Stimulated activated naive CD8-positive, alpha-beta T cell treated with anti-CD3 and anti-CD28 coated beads, Interleukin-15, Interleukin-2, amounts not matched to agents 100 ng/mL and 50 ng/mL, for 24 hours (primary cell): ENCODE measurements at regions not wholly inside any gene's neighbourhood (a gene's known extent, or its start where the extent isn't known, plus 50 kb on each side); places are given as distances from the start of the nearest gene placed in this dataset.
"Not testable (repeated sequence)": the region's sequence is repeated elsewhere in the genome, so short reads cannot be mapped to it uniquely, and the experiment has no call there.

Experiments used
- H3K27ac Mint-ChIP-seq: one replicate; pipeline ENCODE4 v1.8.0; 2021; ENCODE audit warnings: mild to moderate bottlenecking, mixed read lengths
- H3K27me3 Mint-ChIP-seq: one replicate; pipeline ENCODE4 v1.8.0; 2021; ENCODE audit warnings: mixed read lengths
- H3K36me3 Mint-ChIP-seq: one replicate; pipeline ENCODE4 v1.8.0; 2021; ENCODE audit warnings: low read depth, mixed read lengths
- H3K4me1 Mint-ChIP-seq: one replicate; pipeline ENCODE4 v1.8.0; 2021; ENCODE audit warnings: low read depth, mixed read lengths
- H3K4me3 Mint-ChIP-seq: one replicate; pipeline ENCODE4 v1.8.0; 2021; ENCODE audit warnings: mild to moderate bottlenecking, mixed read lengths
- H3K9me3 Mint-ChIP-seq: one replicate; pipeline ENCODE4 v1.8.0; 2021; ENCODE audit warnings: mixed read lengths

DNA sequence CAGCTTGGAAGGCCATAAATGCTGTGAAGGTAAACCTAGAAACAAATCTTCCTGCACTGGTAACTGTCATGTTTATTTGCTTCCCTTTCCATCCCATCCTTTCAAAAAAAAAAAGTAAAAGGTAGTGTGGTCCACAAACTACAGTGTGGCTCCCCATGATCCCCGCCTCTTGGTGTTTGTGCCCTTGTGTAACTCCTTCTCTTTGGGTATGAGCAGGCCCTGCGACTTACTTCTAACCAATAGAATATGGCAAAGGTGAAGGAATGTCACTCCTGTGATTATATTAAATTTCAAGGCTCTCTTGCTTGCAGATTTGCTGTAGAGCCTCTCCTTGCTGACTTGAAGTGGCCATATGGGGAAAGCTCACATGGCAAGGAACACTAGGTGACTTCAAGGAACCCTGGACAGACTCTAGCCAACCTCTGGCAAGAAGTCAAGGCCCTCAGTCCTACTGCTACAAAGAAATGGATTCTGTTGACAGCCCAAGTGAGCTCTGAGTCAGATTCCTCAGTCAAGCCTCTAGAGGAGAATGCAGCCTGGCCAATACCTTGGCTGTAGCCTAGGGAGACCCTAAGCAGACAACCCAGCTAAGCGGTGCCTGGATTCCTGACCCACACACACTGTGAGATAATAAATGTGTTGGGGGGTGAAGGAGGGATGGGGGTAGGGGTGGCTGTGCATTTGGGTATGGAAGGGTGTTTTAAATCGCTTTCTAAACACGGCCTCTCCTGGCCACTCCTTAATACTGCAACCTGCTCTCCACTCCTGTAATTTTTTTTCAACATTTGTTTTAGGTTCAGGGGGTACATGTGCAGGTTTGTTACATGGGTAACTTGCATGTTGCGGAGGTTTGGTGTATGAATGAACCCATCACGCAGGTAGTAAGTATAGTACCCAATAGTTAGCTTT, 115.0 kb upstream of the NBPF9 start:
- H3K27me3 Mint-ChIP-seq, H3K27ac Mint-ChIP-seq, H3K4me1 Mint-ChIP-seq, H3K36me3 Mint-ChIP-seq, H3K4me3 Mint-ChIP-seq, H3K9me3 Mint-ChIP-seq: not testable (repeated sequence)

GRCh38 chr1:149219539-149219938, 116.2 kb upstream of the NBPF9 start:
- not testable (repeated sequence) for H3K36me3 Mint-ChIP-seq, H3K27me3 Mint-ChIP-seq, H3K4me3 Mint-ChIP-seq, H3K4me1 Mint-ChIP-seq, H3K27ac Mint-ChIP-seq, H3K9me3 Mint-ChIP-seq

- not testable (repeated sequence) for H3K36me3 Mint-ChIP-seq, H3K27me3 Mint-ChIP-seq, H3K9me3 Mint-ChIP-seq, H3K4me3 Mint-ChIP-seq, H3K27ac Mint-ChIP-seq, H3K4me1 Mint-ChIP-seq
Observed at GRCh38 chr1:149220463-149221074, 117.2 kb upstream of the NBPF9 start.

DNA sequence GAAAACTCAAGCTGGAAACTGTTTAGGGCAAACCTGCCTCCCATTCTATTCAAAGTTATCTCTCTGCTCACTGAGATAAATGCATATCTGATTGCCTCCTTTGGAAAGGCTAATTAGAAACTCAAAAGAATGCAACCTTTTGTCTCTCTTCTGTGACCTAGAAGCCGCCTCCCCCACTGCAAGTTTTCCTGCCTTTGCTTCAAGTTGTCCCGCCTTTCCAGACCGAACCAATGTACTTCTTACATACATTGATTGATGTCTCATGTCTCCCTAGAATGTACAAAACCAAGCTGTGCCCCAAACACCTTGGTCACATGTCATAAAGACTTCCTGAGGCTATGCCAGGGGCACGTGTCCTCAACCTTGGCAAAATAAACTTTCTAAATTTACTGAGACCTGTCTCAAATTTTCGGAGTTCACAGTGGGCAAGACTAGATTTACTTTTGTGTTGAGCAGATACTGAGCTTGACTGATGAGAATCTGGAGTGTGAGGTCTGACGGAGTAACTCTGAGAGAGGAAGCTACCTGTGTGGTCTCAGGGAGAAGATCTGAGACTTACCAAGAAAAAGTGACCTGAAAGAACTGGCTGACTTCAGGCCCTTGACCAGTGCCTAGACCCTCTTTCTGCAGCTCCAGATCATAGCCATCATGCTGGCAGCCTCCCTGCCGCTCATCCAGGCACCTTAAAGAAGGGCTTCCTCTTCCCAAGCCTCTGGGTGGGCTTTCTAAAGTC, 124.7 kb upstream of the NBPF9 start:
- H3K36me3 Mint-ChIP-seq, H3K9me3 Mint-ChIP-seq, H3K27me3 Mint-ChIP-seq, H3K4me1 Mint-ChIP-seq, H3K27ac Mint-ChIP-seq, H3K4me3 Mint-ChIP-seq: not testable (repeated sequence)

- H3K27me3 Mint-ChIP-seq, H3K4me3 Mint-ChIP-seq, H3K27ac Mint-ChIP-seq, H3K36me3 Mint-ChIP-seq, H3K9me3 Mint-ChIP-seq, H3K4me1 Mint-ChIP-seq: not testable (repeated sequence)
Observed at GRCh38 chr1:149228672-149229585, 125.6 kb upstream of the NBPF9 start.

- not testable (repeated sequence) for H3K4me3 Mint-ChIP-seq, H3K4me1 Mint-ChIP-seq, H3K27me3 Mint-ChIP-seq, H3K9me3 Mint-ChIP-seq, H3K27ac Mint-ChIP-seq, H3K36me3 Mint-ChIP-seq
Observed at GRCh38 chr1:149229813-149230212, 126.5 kb upstream of the NBPF9 start.

DNA sequence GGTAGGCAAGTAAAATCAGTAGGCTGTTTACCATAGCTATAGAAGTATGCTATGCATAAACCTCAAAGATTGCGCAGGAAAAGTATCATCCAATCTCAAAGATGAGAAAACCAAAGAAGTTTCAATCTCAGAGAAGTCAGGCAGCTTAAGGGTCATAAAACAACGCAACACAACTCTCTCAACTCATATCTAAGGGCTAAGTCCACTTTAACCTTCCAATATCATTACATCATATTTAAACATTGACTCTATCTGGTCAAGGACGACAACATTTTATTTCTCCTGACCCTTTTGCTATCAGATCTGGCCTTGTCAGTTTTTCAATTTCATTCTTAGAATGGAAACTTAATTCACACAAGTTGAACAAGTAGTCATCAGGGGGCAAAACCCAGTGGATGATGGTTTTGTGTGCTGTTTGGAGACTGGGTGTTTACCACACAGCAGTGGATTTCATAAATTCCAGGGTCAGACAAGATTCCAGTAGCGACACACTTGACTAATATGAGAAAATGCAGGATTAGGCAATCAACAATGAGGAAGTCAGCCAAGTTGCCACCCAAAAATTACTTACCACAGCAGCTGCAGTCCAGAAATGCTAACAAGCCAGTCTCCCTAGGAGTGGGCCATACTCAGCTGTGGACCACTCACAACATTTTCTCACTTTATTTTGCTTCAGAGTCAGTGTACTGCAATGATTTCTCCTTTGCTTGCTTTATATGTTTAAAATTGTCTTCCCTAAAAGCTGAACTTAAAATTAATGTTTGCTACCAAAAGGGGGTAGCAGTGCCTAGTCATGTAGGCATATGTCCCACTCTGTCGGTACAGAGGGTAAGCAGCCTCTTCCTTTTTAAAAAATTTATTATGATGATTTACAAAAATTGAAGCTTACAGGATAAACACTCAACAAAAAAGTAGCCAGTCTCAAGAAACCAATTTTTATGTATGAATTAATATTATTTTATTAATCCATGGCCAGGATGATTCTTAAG, 131.9 kb upstream of the NBPF9 start:
- not testable (repeated sequence) for H3K4me3 Mint-ChIP-seq, H3K27me3 Mint-ChIP-seq, H3K27ac Mint-ChIP-seq, H3K9me3 Mint-ChIP-seq, H3K4me1 Mint-ChIP-seq, H3K36me3 Mint-ChIP-seq

- not testable (repeated sequence) for H3K36me3 Mint-ChIP-seq, H3K4me1 Mint-ChIP-seq, H3K27me3 Mint-ChIP-seq, H3K9me3 Mint-ChIP-seq, H3K4me3 Mint-ChIP-seq, H3K27ac Mint-ChIP-seq
Observed at GRCh38 chr1:149237515-149237914, 134.2 kb upstream of the NBPF9 start.

DNA sequence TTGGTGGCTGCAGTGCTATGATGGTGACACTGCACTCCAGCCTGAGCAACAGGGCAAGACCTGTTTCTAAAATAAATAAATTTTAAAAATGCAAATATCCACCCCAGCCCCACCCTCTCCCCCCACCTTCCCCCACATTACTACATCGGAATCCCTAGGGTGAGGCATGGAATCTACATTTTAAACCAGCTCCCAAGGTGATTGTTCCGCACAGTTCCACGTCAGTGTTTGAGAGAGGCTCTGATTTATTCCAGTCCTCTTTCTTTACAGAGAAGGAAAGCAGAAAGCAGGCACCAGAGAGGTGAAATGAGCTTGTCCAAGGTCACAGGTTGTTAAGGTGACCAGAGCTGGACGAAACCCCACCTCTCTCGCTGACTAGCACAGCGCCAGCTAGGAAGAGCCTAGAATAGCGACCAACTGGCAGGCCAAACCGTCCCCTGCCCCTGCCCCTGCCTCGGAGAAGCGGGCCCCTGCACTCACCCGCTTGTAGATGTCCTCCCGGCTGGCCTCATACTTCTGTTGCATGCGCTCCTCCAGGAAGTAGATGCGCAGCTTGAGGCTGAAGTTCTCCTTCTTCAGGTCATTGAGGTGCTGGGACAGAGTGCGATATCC, 136.7 kb upstream of the NBPF9 start:
- H3K27ac Mint-ChIP-seq, H3K4me1 Mint-ChIP-seq, H3K4me3 Mint-ChIP-seq, H3K9me3 Mint-ChIP-seq, H3K27me3 Mint-ChIP-seq, H3K36me3 Mint-ChIP-seq: not testable (repeated sequence)

DNA sequence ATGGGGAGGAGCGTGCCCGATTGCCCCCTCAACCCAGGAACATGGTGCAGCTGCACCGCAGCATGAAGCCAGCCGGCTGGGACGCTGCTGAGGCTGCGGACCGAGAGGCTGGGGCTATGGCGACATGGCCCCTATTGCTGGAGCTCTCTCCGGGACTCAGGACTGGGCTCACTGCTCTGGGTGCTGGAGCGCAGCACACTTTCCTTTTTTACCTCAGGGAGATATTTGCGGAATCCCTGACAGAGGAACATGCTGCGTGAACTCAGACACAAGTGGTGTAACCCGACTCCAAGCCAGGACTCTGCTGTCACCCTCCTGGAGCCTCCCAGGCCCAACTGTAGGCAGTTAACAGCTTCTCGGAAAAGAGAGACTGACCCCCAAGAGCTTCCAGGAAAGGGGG, 137.2 kb upstream of the NBPF9 start:
- H3K4me1 Mint-ChIP-seq, H3K27ac Mint-ChIP-seq, H3K36me3 Mint-ChIP-seq, H3K4me3 Mint-ChIP-seq, H3K9me3 Mint-ChIP-seq, H3K27me3 Mint-ChIP-seq: not testable (repeated sequence)

- H3K9me3 Mint-ChIP-seq, H3K4me1 Mint-ChIP-seq, H3K4me3 Mint-ChIP-seq, H3K27ac Mint-ChIP-seq, H3K36me3 Mint-ChIP-seq, H3K27me3 Mint-ChIP-seq: not testable (repeated sequence)
Observed at GRCh38 chr1:149241272-149241671, 137.9 kb upstream of the NBPF9 start.

GRCh38 chr1:149243572-149243971, 140.2 kb upstream of the NBPF9 start:
- not testable (repeated sequence) for H3K36me3 Mint-ChIP-seq, H3K9me3 Mint-ChIP-seq, H3K27me3 Mint-ChIP-seq, H3K4me3 Mint-ChIP-seq, H3K4me1 Mint-ChIP-seq, H3K27ac Mint-ChIP-seq

GRCh38 chr1:149244621-149245020, 141.3 kb upstream of the NBPF9 start:
- not testable (repeated sequence) for H3K4me3 Mint-ChIP-seq

GRCh38 chr1:149246212-149246611, 142.9 kb upstream of the NBPF9 start:
- not testable (repeated sequence) for H3K9me3 Mint-ChIP-seq, H3K36me3 Mint-ChIP-seq, H3K4me3 Mint-ChIP-seq, H3K27ac Mint-ChIP-seq, H3K4me1 Mint-ChIP-seq, H3K27me3 Mint-ChIP-seq

More at GRCh38 chr1:149244621-149245020, 141.3 kb upstream of the NBPF9 start:
- not testable (repeated sequence) for H3K36me3 Mint-ChIP-seq, H3K4me1 Mint-ChIP-seq, H3K27me3 Mint-ChIP-seq, H3K27ac Mint-ChIP-seq, H3K9me3 Mint-ChIP-seq
